Activated naive CD4-positive, alpha-beta T cell treated with anti-CD3 and anti-CD28 coated beads, Interleukin-2, amount 50 U/mL, for 16 hours (primary cell): ENCODE measurements at regions not wholly inside any gene's neighbourhood (a gene's known extent, or its start where the extent isn't known, plus 50 kb on each side); places are given as distances from the start of the nearest gene placed in this dataset.

Source experiments
- DNase-seq: peaks from one replicate; pipeline ENCODE4 v3.0.0-alpha.2; 2020

GRCh38 chr2:225131898-225132297, 89.6 kb upstream of the DOCK10 start:
- no peak for DNase-seq

GRCh38 chr2:225130093-225130492, 87.8 kb upstream of the DOCK10 start:
- DNase-seq, result no peak

DNA sequence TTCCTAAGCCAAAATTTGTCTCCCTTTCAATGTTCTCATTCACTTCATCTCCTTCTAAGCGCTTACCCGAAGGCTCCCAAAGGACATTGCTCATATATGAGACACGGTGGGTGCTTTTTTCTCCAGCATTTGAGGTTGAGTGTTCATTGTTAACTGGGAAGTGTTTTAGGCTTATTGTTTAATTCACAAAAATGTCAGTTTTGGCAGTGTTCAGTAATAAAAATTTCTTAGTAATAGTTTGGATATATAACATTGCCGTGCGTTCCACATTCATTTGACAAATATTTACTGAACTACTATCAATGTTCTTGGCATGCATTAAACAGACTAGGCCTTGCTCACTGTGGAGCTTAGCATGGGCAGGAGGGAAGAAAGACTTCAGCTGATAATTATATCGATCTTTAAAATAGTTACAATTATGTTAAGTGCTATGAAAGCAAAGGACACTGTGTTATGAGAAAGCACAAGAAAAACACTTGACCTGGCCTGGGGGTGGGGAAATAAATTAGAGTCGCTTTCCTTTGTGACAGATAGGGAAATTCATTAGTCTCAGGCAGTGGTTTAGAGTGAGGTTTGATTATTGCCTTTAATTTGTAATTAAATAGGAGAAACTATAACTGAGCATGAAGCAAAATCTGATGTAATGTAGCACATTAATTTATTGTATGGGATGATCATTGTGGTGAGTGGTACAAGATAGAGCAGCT, 82.2 kb upstream of the DOCK10 start:
- DNase-seq, result no peak

GRCh38 chr2:225122583-225123486, 80.6 kb upstream of the DOCK10 start:
- peak; percentile 20 for DNase-seq

DNA sequence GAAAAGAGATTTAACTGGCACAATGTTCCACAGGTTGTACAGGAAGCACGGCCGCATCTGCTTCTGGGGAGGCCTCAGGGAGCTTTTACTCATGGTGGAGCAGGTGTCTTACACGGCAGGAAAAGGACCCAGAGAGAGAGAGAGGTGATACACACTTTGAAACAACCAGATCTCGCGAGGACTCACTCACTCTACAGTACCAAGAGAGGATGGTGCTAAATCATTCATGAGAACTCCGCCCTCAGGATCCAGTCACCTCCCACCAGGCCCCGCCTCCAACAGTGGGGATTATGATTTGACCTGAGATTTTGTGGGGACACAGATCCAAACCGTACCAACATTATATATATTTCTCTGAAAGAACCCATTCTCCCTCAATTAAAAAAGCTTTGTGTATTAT, 79.7 kb upstream of the DOCK10 start:
- DNase-seq, result no peak

GRCh38 chr2:225120186-225120585, 77.9 kb upstream of the DOCK10 start:
- DNase-seq, result no peak

- no peak for DNase-seq
These were observed 74.9 kb upstream of the DOCK10 start for GRCh38 chr2:225117051-225117716.

DNA sequence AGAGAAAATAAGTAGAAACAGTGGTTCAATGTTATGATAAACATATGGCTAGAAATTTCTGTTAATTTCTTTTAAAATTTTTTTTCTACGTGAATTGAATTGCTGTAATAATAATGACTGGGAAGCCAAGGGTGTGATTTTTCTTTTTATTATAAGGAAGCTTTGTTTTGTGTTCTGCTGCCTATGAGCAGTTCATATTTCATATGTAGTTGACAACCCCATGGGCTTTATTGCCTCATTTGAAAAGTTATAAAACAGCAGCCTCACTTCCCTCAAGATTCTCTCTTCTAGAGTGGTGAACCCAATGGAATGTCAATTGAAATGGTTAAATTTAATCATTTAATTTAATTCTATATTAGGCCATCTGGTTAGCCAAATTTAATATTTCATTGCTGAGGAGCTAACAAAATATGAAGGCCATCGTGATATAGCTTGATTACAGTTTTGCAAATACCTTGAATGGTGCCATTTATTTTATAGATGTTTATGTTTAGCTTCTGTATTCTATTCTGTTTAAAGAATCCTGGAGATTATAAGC, 72.6 kb upstream of the DOCK10 start:
- no peak for DNase-seq

- DNase-seq, result no peak
These were observed 71.2 kb upstream of the DOCK10 start for GRCh38 chr2:225113371-225114015.

DNA sequence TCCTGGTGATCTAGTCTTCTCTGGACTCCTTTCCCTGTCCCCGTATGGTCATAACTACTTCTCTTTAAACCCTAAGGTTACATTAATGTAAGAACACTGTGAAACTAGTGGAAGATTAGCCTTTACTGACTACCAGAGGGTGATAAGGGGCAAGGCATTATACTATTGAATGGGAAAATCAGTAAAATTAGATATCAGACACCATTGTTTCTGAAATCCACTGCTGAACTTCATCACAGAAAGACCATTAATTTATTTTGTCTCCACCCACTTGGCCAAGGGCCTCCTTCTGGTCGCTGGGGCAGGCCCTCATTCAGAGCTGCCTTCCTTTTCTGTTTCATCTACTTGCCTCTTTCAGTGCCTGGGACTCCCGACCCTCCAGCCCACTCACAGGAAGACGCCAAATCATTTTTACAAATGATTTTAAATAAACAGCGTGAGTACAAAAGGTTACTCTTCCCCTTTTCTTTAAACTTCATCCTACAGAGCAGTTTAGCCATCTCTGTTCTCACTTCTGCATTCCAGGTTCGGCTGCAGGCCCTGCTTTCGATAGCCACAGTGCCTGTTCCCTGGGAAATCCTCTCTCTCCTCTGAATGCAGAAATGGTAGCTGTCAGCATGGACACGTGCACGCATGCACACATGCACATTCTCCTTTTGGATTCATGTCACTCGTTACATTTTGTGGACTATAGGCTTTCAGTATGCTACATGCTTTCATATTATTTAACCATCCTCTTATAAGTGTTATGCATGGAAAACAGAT, 70.3 kb upstream of the DOCK10 start:
- no peak for DNase-seq

DNA sequence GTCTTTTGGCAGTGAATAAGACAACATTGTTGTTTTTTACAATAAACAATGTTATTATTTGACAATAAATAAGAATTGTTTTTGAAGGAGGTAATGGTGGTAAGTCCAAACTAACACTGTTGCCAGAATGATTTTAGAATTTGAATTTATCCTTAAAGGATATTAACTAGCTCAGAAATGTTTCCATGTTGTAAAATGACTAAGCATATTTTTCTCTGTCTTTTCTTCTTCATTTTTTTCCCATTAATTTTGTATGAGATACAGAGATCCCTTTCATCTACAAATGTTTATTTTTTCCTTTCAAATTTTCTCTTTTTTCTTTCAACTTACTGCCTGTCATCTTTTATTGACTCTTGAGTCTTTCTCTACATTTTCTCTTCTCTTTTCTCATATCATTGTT, 66.5 kb upstream of the DOCK10 start:
- no peak for DNase-seq

- DNase-seq, result no peak
These were observed 62.7 kb upstream of the DOCK10 start for GRCh38 chr2:225104971-225105370.

DNA sequence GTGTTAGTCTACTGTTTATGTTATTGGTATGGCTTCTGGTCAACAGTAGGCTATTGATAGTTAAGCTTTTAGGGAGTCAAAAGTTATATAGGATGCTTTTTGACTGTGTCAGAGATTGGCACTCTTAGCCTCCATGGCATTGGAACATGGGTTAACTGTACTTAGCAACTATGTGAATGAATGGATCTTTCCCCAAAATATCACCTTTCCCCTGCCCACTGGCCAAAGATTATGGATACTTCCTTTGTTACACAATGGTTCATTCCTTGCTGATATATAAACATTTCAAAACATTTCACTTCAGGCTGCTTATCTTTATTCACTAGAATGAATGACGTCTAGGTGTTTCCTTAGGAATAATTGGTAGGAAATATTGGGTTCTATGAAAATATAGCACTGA, 62.1 kb upstream of the DOCK10 start:
- DNase-seq, result no peak

- DNase-seq, result no peak
These were observed 61.5 kb upstream of the DOCK10 start for GRCh38 chr2:225103737-225104141.

DNA sequence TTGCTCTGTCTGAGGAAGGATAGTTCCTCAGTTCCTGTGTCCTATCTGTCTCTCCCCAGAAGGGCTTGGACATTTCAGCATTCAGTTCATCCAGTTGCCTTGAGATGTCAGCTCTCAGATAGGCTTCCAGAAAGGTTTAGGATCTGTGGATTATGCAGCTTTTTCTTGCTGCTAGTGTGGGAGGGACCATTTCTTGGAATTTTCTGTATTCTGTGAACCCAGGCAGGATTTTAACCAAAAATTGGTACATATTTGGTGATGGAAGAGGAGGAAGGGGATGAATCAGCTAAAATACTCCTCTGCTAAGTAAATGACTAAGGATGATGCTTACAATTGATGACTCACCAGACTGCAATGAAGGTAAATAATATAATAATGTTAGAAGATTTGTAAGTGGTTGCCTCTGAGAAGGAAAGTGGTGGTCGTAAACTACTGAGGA, 58.6 kb upstream of the DOCK10 start:
- DNase-seq, result no peak

DNA sequence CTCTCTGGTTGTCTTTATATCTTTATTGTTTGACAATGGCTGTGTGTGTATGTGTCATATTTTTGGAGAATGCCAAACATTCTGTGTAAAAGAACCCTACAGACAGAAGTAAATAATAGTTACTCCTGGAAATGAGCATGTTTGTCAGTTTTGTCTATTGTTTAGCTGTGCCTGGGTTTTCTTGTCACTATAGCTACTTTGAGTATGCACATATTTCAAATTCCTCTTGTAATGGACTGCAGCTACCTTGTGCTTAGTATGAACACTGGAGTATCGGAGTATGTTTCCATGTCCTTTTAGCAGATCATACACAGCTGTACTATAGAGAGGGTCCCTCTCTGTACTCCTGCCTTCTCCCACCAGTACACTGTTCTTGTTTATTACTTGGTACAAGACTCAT, 58.0 kb upstream of the DOCK10 start:
- DNase-seq, result no peak

DNA sequence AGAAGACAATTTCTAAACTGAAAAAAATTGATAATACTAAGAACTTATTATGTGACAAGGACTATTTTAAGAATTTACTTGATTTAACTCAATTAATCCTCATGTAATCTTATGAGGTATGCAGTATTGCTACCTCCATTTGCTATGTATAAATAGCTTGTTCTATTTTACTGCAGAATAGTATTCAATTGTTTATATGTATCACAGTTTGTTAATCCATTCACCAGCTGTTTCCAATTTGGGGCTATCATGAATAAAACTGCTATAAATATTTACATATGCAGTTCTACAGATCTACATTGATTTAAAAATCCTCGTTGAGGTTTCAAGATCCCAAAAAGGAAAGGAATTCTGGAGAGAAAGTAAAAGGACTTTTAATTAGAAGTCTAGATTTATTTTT, 54.8 kb upstream of the DOCK10 start:
- no peak for DNase-seq
